ENCODE measurements at regions not wholly inside any gene's neighbourhood (a gene's known extent, or its start where the extent isn't known, plus 50 kb on each side); places are given as distances from the start of the nearest gene placed in this dataset.

DNA sequence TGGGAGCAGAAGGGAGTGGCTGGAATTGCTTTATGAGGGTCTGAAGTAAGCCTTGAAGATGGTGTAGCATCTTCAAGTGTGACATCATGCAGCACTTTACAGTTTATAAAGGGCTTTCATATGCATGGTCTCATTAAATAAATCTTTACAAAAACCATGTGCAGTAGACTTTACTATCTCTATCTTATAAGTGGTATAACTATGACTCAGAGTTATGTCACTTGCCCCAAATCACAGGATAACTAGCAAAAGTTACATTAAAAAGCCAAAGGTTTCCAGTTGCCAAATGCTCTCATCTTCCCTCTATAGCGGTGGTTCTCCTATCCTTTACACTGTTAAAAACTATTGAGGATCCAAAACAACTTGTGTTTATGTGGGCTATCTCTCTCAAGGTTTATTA is 687.7 kb upstream of the MARCKS start:
- H3K9me3 ChIP-seq (replicated peaks; ENCODE audit: control insufficient read depth, insufficient read depth, low read length), result no peaks in the 10 kb centered on the region
- FAIRE-seq (no peak), DNase-seq (ENCODE audit: low read depth, low spot score) (no peak)
- H3K4me3 ChIP-seq (replicated peaks in 1 of 3; ENCODE audit: insufficient read depth in 1 of 3, low read depth in 1 of 3, low read length in 3 of 3), result no peak overlapping the region
- no peak overlapping the region for H3K27ac ChIP-seq (ENCODE audit: insufficient read depth, low read depth, low read length)
- H2AFZ ChIP-seq (ENCODE audit: low read depth, low read length), result no peak overlapping the region
- no peaks in the 10 kb centered on the region for H4K20me1 ChIP-seq (replicated peaks; ENCODE audit: control insufficient read depth, extremely low read depth, insufficient read depth, low read length)
- H3K9me1 ChIP-seq (replicated peaks; ENCODE audit: control insufficient read depth, extremely low read depth, insufficient read depth, low read length), result no peaks in the 10 kb centered on the region
- peaks cover 6% of the 10 kb centered on the region for H3K4me1 ChIP-seq (ENCODE audit: control insufficient read depth, extremely low read depth, insufficient read depth, low read length)
- H3K4me2 ChIP-seq (ENCODE audit: insufficient read depth, low read length), result no peak overlapping the region
- H3K36me3 ChIP-seq (ENCODE audit: control insufficient read depth in 2 of 2, extremely low read depth in 1 of 2, insufficient read depth in 2 of 2, low read length in 2 of 2), result no peaks in the 10 kb centered on the region
- POLR2A ChIA-PET, result no interaction called here
- dilution Hi-C loops (cut with MboI; ENCODE audit: extremely low pct_ligation_motif_present, low sequenced_read_pairs) (no loop called here), intact Hi-C loops (cut with micrococcal nuclease) (no loop called here)
- H3K27me3 ChIP-seq (ENCODE audit: control insufficient read depth in 2 of 2, insufficient read depth in 2 of 2, low read length in 2 of 2), result no peaks in the 10 kb centered on the region
- H3K79me2 ChIP-seq (ENCODE audit: control insufficient read depth, insufficient read depth, low read length), result no peaks in the 10 kb centered on the region
- TF ChIP-seq FOS (IDR thresholded peaks at IDR 0.05; ENCODE audit: borderline replicate concordance, insufficient read depth, low read length) (peak; percentile 56), POLR2A (IDR thresholded peaks at IDR 0.05; ENCODE audit: low read depth, low read length) (no peak)
- H3K9ac ChIP-seq (replicated peaks; ENCODE audit: extremely low read depth, insufficient read depth, low read length), result no peak overlapping the region
- CTCF ChIA-PET, result no interaction called here
- BruUV-seq (replicated peaks), result no TSS peak

DNA sequence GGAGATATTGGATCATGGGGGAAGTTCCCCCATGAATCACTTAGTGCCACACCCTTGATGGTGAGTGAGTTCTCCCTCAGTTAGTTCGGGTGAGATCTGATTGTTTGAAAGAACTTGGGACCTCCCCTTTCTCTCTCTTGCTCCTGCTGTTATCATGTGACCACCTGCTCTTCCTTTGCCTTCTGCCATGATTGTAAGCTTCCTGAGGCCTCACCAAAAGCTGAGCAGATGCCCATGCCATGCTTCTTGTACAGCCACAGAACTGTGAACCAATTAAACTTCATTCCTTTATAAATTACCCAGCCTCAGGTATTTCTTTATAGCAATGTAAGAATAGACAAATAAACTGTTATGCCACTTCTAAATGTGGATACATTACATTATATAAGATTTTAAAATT is 686.7 kb upstream of the MARCKS start:
- intact Hi-C loops (cut with micrococcal nuclease), result no loop called here
- Histone ChIP-seq H3K4me1 (ENCODE audit: control insufficient read depth, extremely low read depth, insufficient read depth, low read length) (peaks cover 6% of the 10 kb centered on the region), H3K4me3 (replicated peaks in 1 of 3; ENCODE audit: insufficient read depth in 1 of 3, low read depth in 1 of 3, low read length in 3 of 3) (no peak overlapping the region), H3K9me1 (replicated peaks; ENCODE audit: control insufficient read depth, extremely low read depth, insufficient read depth, low read length) (no peaks in the 10 kb centered on the region), H3K27me3 (ENCODE audit: control insufficient read depth in 2 of 2, insufficient read depth in 2 of 2, low read length in 2 of 2) (no peaks in the 10 kb centered on the region), H3K36me3 (ENCODE audit: control insufficient read depth in 2 of 2, extremely low read depth in 1 of 2, insufficient read depth in 2 of 2, low read length in 2 of 2) (no peaks in the 10 kb centered on the region), H3K27ac (ENCODE audit: insufficient read depth, low read depth, low read length) (no peak overlapping the region), H4K20me1 (replicated peaks; ENCODE audit: control insufficient read depth, extremely low read depth, insufficient read depth, low read length) (no peaks in the 10 kb centered on the region), H2AFZ (ENCODE audit: low read depth, low read length) (no peak overlapping the region), H3K9me3 (replicated peaks; ENCODE audit: control insufficient read depth, insufficient read depth, low read length) (no peaks in the 10 kb centered on the region), H3K79me2 (ENCODE audit: control insufficient read depth, insufficient read depth, low read length) (no peaks in the 10 kb centered on the region), H3K4me2 (ENCODE audit: insufficient read depth, low read length) (no peak overlapping the region), H3K9ac (replicated peaks; ENCODE audit: extremely low read depth, insufficient read depth, low read length) (no peak overlapping the region)
- ChIA-PET CTCF (no interaction called here), POLR2A (no interaction called here)
- no peak for FAIRE-seq
- no peak for DNase-seq (ENCODE audit: low read depth, low spot score)
- dilution Hi-C loops (cut with MboI; ENCODE audit: extremely low pct_ligation_motif_present, low sequenced_read_pairs), result no loop called here
- TF ChIP-seq POLR2A (IDR thresholded peaks at IDR 0.05; ENCODE audit: low read depth, low read length) (no peak), MYC (IDR thresholded peaks at IDR 0.05; ENCODE audit: low read depth, low read length) (no peak), EZH2 (IDR thresholded peaks at IDR 0.05; ENCODE audit: borderline replicate concordance, low read depth, low read length, severe bottlenecking) (no peak), FOS (IDR thresholded peaks at IDR 0.05; ENCODE audit: borderline replicate concordance, insufficient read depth, low read length) (no peak), GATA2 (IDR thresholded peaks at IDR 0.05; ENCODE audit: insufficient read depth, insufficient read length, low read depth, low read length) (no peak)
- TF ChIP-seq, protein P1, sequence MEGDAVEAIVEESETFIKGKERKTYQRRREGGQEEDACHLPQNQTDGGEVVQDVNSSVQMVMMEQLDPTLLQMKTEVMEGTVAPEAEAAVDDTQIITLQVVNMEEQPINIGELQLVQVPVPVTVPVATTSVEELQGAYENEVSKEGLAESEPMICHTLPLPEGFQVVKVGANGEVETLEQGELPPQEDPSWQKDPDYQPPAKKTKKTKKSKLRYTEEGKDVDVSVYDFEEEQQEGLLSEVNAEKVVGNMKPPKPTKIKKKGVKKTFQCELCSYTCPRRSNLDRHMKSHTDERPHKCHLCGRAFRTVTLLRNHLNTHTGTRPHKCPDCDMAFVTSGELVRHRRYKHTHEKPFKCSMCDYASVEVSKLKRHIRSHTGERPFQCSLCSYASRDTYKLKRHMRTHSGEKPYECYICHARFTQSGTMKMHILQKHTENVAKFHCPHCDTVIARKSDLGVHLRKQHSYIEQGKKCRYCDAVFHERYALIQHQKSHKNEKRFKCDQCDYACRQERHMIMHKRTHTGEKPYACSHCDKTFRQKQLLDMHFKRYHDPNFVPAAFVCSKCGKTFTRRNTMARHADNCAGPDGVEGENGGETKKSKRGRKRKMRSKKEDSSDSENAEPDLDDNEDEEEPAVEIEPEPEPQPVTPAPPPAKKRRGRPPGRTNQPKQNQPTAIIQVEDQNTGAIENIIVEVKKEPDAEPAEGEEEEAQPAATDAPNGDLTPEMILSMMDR (IDR thresholded peaks at IDR 0.05; ENCODE audit: extremely low read depth in 1 of 2, insufficient read depth in 1 of 2, low read depth in 1 of 2, low read length in 2 of 2), result no peak
- TF ChIP-seq, protein P2, sequence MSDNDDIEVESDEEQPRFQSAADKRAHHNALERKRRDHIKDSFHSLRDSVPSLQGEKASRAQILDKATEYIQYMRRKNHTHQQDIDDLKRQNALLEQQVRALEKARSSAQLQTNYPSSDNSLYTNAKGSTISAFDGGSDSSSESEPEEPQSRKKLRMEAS (IDR thresholded peaks at IDR 0.05; ENCODE audit: insufficient read depth, insufficient read length), result no peak
- BruUV-seq (replicated peaks), result no TSS peak

Measured in endothelial cell of umbilical vein (primary cell).